ENCODE measurements at regions not wholly inside any gene's neighbourhood (a gene's known extent, or its start where the extent isn't known, plus 50 kb on each side); places are given as distances from the start of the nearest gene placed in this dataset.
A peak's percentile ranks its signal among the peaks of the same experiment; 100 is the strongest.
"Not testable (repeated sequence)": the region's sequence is repeated elsewhere in the genome, so short reads cannot be mapped to it uniquely, and the experiment has no call there.

DNA sequence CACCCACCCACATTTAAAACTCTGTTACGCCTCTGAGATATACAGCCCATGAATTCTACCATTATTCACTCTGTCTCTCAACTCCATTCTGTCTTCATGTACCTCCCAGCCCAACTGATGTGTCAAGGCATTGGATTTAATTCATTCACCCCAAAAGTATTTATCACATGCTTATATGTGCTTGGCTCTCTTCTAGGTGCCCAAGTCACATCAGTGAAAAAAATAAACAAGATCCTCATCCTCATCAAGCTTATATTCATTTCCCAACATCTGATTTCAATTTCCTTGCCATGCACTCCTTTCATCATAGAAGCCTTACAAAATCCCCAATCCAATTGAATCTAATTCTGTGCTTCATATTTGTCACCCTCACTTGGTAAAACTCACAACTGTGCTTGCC lies 967.6 kb downstream of the LTN1 start:
- no peak overlapping the region for H3K27ac ChIP-seq
- DNase-seq = no peak
- no peaks in the 10 kb centered on the region for H3K27me3 ChIP-seq
- H3K9me3 ChIP-seq = peaks cover 0 to 7% of the 10 kb centered on the region in 2 donors
- no peaks in the 10 kb centered on the region for H3K36me3 ChIP-seq
- TF ChIP-seq, protein P1, sequence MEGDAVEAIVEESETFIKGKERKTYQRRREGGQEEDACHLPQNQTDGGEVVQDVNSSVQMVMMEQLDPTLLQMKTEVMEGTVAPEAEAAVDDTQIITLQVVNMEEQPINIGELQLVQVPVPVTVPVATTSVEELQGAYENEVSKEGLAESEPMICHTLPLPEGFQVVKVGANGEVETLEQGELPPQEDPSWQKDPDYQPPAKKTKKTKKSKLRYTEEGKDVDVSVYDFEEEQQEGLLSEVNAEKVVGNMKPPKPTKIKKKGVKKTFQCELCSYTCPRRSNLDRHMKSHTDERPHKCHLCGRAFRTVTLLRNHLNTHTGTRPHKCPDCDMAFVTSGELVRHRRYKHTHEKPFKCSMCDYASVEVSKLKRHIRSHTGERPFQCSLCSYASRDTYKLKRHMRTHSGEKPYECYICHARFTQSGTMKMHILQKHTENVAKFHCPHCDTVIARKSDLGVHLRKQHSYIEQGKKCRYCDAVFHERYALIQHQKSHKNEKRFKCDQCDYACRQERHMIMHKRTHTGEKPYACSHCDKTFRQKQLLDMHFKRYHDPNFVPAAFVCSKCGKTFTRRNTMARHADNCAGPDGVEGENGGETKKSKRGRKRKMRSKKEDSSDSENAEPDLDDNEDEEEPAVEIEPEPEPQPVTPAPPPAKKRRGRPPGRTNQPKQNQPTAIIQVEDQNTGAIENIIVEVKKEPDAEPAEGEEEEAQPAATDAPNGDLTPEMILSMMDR (IDR thresholded peaks at IDR 0.05) = no peak
- intact Hi-C loops (cut with DNase I) = no loop called here
- ATAC-seq = no peak
- H3K4me1 ChIP-seq = no peaks in the 10 kb centered on the region
- H3K4me3 ChIP-seq = no peak overlapping the region

DNA sequence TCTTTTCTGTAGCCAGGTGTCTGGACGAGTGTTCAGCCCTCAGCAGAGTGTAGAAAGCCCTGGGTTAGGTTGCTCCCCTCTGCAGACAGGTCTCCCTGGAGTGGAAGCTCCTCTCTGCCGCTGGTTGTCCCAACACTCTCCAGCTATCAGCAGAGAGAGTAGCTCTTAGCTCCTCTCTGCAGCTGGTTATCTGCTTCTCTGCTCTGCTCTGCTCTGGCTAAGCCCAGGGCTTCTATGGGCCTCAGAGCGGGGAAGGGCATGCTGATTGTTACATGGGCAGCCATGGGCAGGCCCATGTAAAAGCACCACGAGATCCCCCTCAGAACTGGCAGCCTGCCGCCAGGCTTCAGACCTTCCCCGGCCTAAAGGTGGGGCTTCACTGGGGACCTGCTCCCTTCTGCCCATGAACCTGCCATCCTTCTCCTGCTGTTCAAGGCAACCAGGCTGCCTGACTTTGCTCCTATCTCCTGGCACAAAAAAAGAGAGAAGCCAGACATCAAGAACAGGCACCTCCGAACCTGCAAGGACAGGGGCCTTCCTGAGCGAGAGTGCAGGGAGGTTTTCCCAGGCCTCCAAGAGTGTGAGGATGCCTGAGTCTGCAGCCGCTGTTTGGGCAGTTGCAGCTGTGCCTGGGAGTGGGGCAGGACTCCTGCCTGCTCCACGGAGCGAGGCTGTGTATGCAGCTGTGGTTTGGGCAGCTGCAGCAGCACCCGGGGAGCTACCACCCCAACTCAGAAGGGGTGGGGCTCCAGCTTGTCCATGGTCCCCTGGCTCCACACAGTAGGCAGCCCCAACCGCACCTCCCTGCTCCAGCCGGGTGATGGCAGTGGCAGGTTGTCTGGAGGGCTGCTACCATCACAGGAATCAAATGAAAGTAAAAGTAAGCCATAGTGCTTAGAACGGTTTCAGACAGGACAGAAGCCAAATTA lies 973.7 kb downstream of the LTN1 start:
- no peak for ATAC-seq
- no peaks in the 10 kb centered on the region for H3K9me3 ChIP-seq
- no peaks in the 10 kb centered on the region for H3K4me1 ChIP-seq
- H3K4me3 ChIP-seq = no peak overlapping the region
- intact Hi-C loops (cut with DNase I) = no loop called here
- no peaks in the 10 kb centered on the region for H3K27me3 ChIP-seq
- peak in 1 of 4 donors; percentile 31 for DNase-seq
- H3K27ac ChIP-seq = no peak overlapping the region
- TF ChIP-seq, protein P1 (IDR thresholded peaks at IDR 0.05) = no peak
- no peaks in the 10 kb centered on the region for H3K36me3 ChIP-seq

DNA sequence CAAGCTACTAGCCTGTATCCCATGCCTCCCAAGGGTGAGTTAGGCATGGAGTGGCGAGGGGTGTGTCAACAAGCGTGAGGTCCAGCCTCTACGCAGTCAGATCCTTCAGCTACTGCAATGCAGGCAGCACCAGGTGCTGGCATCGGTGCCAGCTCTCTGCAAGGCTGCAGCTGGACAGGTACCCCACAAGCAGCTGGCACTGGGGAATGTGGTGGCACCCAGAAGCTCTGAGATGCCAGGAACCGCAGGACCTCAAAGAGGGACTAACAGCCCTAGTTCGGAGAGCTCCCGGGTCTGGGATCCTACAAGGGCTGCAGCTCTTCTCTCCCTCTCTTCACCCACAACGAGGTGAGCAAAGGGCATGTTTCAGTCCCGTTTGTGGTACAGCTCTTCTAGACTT lies 974.5 kb downstream of the LTN1 start:
- ATAC-seq (no peak), DNase-seq (peak in 1 of 4 donors; percentile 43)
- Histone ChIP-seq H3K36me3 (no peaks in the 10 kb centered on the region), H3K4me1 (no peaks in the 10 kb centered on the region), H3K9me3 (no peaks in the 10 kb centered on the region), H3K4me3 (no peak overlapping the region), H3K27ac (no peak overlapping the region), H3K27me3 (no peaks in the 10 kb centered on the region)
- TF ChIP-seq, protein P1 (IDR thresholded peaks at IDR 0.05) = no peak
- intact Hi-C loops (cut with DNase I) = no loop called here

DNA sequence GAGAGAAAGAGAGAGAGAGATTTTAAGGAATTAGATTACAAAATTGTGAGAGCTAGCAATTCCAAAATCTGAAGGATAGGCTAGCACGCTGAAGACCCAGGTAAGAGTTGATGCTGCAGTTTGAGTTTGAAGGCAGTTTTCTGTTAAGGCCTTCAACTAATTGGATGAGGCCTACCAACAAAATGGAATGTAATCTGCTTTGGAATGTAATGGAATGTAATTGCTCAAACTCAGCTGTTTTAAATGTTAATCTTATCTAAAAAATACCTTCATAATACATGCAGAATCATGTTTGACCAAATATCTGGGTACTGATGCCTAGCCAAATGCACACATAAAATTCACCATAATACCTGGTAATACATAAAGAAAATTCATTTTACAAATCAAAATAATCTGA lies 976.1 kb downstream of the LTN1 start:
- Histone ChIP-seq H3K36me3 (no peaks in the 10 kb centered on the region), H3K4me1 (no peaks in the 10 kb centered on the region), H3K27ac (no peak overlapping the region), H3K4me3 (no peak overlapping the region), H3K27me3 (no peaks in the 10 kb centered on the region), H3K9me3 (no peaks in the 10 kb centered on the region)
- ATAC-seq (no peak), DNase-seq (no peak)
- intact Hi-C loops (cut with DNase I) = no loop called here
- TF ChIP-seq, protein P1 (IDR thresholded peaks at IDR 0.05) = no peak

DNA sequence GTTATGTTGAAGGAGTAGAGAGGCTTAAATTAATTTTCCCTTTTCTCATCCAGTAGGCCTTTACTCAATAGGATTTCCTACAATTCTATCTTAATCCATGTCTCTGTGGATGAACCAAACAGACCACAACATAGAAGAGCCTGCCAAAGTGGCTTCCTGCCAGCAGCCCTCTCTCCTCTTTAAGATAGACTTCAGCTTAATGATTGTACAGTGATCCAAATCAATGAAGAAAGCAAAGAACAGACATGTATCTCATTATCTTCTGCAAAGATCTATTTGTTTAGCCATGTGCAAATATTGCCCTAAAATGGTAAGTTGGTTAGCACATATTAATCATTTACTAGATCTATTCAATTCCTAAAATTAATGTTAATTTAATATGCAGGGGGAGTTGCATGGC lies 979.6 kb downstream of the LTN1 start:
- H3K36me3 ChIP-seq; intact Hi-C loops (cut with DNase I); ATAC-seq; H3K4me1 ChIP-seq; DNase-seq; H3K4me3 ChIP-seq; H3K27ac ChIP-seq; H3K9me3 ChIP-seq; H3K27me3 ChIP-seq: not testable (repeated sequence)

DNA sequence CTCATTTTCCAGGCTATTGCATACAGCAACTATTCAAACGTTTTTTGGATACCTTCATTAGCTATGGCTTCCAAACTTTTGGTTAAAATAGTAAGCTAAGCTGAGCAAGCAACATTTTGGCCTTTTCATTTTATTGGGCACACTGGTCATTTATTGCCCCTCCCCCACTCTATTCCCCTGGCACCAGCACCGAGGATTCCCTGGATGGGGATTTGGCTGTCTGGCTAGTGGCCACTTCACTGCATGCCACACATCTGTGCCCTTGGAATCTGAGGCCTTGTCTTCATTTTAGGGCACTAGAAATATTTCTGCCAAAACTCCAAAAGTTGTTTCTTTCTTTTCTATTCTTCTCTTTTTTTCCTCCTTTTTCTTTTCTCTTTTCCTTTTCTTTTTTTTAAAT lies 980.7 kb downstream of the LTN1 start:
- H3K9me3 ChIP-seq; intact Hi-C loops (cut with DNase I); H3K4me1 ChIP-seq; H3K27ac ChIP-seq; ATAC-seq; DNase-seq; H3K4me3 ChIP-seq; H3K27me3 ChIP-seq; H3K36me3 ChIP-seq: not testable (repeated sequence)

DNA sequence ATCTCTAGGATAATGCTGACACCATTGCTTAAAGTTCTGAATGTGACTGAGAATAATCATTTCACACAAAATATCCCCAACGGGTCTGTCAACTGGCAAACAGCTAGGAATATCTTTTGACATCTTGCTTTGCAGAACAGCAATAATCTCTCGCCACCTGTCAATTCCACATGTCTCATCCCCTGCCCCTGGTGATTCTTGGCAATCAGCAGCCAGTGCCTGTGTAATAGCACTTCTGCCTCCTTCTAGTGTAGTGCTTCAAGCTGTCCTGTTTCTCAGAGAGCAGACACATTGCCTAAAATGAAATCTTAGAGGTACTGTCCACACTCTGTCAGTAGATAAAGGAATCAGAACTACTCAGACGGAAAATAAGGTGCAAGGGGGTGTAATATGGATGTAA lies 984.4 kb downstream of the LTN1 start:
- H3K36me3 ChIP-seq; intact Hi-C loops (cut with DNase I); DNase-seq; H3K4me3 ChIP-seq; H3K9me3 ChIP-seq; H3K27me3 ChIP-seq; ATAC-seq; H3K27ac ChIP-seq; H3K4me1 ChIP-seq: not testable (repeated sequence)

DNA sequence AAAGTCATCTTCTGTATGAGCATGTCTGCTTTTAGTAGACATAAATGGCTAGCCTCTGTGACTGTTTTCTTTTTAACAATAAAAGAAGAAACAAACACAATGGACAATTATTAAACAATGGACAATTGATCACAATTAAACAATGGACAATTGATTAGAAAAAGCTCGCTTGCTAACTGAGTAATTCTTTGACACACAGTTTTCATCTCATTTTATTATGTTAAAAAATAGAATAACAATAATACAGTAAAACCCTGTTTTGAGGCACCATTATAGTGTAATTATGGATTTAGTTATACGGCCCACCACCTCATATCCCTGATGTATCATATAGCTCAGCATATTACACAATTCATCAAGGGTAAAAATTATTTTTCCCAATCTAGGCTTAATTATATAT lies 989.0 kb downstream of the LTN1 start:
- H3K4me1 ChIP-seq; H3K36me3 ChIP-seq; H3K4me3 ChIP-seq; ATAC-seq; H3K27me3 ChIP-seq; H3K27ac ChIP-seq; intact Hi-C loops (cut with DNase I); H3K9me3 ChIP-seq; DNase-seq: not testable (repeated sequence)

DNA sequence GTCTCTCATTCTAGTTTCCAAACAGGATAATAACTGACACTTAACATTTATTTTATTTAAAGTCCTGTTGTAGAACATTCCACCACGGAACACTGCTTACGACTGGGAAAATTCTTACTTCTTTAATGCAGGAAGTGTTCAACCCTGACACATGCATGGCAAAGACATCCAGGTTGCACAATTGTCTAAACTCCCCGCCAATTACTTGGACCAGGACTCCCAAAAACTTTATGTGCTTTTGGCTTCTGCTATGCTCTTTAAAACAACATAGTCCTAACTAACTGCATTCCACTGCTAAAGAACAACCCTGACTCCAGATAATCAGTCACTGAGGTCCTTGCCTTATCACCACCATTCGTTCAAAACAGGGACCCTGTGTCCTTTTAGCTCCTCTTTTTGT lies 995.8 kb downstream of the LTN1 start:
- H3K36me3 ChIP-seq; H3K27me3 ChIP-seq; H3K4me3 ChIP-seq; ATAC-seq; H3K4me1 ChIP-seq; H3K27ac ChIP-seq; intact Hi-C loops (cut with DNase I); H3K9me3 ChIP-seq; DNase-seq: not testable (repeated sequence)

Data from left lung (tissue), 4 donors.